CD4-positive, CD25-positive, alpha-beta regulatory T cell (primary cell): ENCODE measurements at regions not wholly inside any gene's neighbourhood (a gene's known extent, or its start where the extent isn't known, plus 50 kb on each side); places are given as distances from the start of the nearest gene placed in this dataset.

Source experiments
- ATAC-seq, 2 donors: fragments of 150-1000 bp; cut with Tn5 transposase; one replicate each; pipeline ENCODE4 v1.10.0; 2021; ENCODE audit warnings: low read depth in 2 of 2, moderate number of reproducible peaks in 2 of 2, moderate library complexity in 1 of 2
- DNase-seq, 3 donors: peaks; one replicate each; pipeline versions ENCODE4 v3.0.0 to v3.0.0-alpha.2; 2012 to 2022; ENCODE audit warnings: mixed read lengths in 1 of 3
- H3K27ac ChIP-seq: one replicate; pipeline ENCODE4 v1.7.0; 2013; ENCODE audit warnings: mild to moderate bottlenecking, low read length; ENCODE audit not compliant: insufficient read depth, poor library complexity, severe bottlenecking
- H3K27me3 ChIP-seq: one replicate; pipeline ENCODE4 v1.7.0; 2013; ENCODE audit warnings: low read length; ENCODE audit not compliant: control insufficient read depth, insufficient read depth
- H3K36me3 ChIP-seq: one replicate; pipeline ENCODE4 v1.7.0; 2013; ENCODE audit warnings: mild to moderate bottlenecking, low read length, moderate library complexity; ENCODE audit not compliant: control insufficient read depth, insufficient read depth
- H3K4me1 ChIP-seq: 2 replicates; pipeline ENCODE4 v1.7.0; 2013; ENCODE audit warnings: mild to moderate bottlenecking, low read length; ENCODE audit not compliant: insufficient read depth, control insufficient read depth, poor library complexity, severe bottlenecking
- H3K4me3 ChIP-seq: one replicate; pipeline ENCODE4 v1.7.0; 2013; ENCODE audit warnings: low read depth, mild to moderate bottlenecking, low read length, moderate library complexity
- H3K9me3 ChIP-seq, 2 experiments: 1 replicate in 1 of 2; 2 replicates in 1 of 2; pipeline ENCODE4 v1.7.0; 2013; ENCODE audit warnings: low read length in 2 of 2, mild to moderate bottlenecking in 1 of 2, moderate library complexity in 1 of 2; ENCODE audit not compliant: control insufficient read depth in 2 of 2
- H3K27ac Mint-ChIP-seq, 3 donors: one replicate each; pipeline ENCODE4 v1.8.0; 2020 to 2022; ENCODE audit warnings: mild to moderate bottlenecking in 3 of 3, mixed read lengths in 3 of 3, moderate library complexity in 2 of 3
- H3K27me3 Mint-ChIP-seq: one replicate; pipeline ENCODE4 v1.8.0; 2022; ENCODE audit warnings: mild to moderate bottlenecking, mixed read lengths
- H3K36me3 Mint-ChIP-seq: one replicate; pipeline ENCODE4 v1.8.0; 2020; ENCODE audit warnings: mixed read lengths
- H3K4me1 Mint-ChIP-seq, 4 donors: one replicate each; pipeline ENCODE4 v1.8.0; 2020 to 2022; ENCODE audit warnings: mixed read lengths in 4 of 4, mild to moderate bottlenecking in 1 of 4
- H3K4me3 Mint-ChIP-seq, 4 donors: one replicate each; pipeline ENCODE4 v1.8.0; 2020 to 2022; ENCODE audit warnings: mild to moderate bottlenecking in 4 of 4, mixed read lengths in 4 of 4, moderate library complexity in 3 of 4
- H3K9me3 Mint-ChIP-seq, 7 donors: one replicate each; pipeline ENCODE4 v1.8.0; 2020 to 2022; ENCODE audit warnings: mixed read lengths in 7 of 7, mild to moderate bottlenecking in 3 of 7, moderate library complexity in 2 of 7

DNA sequence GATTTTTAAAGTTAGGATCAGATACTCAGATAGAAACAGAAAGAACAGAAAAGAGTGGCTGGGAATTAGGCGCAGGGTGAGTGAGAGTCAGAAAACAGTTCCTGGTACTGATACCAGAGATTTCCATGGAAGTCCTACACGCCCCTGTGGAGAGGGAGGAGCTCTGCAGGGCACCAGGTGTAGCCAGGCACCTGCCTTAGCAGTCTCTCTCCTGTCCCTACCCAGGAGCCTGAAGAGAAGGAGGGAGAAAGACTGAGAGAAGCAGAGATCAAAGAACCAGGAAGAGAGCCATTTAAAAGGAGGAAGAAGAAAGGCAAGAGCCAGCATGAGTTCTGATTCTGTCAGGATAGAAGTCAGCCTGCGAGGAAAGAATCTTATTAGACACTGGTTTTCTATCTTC lies 65.0 kb downstream of the CBLN1 start:
- H3K36me3 Mint-ChIP-seq = no peaks in the 10 kb centered on the region
- no peaks in the 10 kb centered on the region for H3K27me3 Mint-ChIP-seq
- Histone ChIP-seq H3K4me3 (no peak overlapping the region), H3K27ac (no peak overlapping the region), H3K36me3 (no peaks in the 10 kb centered on the region), H3K9me3 (no peaks in the 10 kb centered on the region), H3K4me1 (no peaks in the 10 kb centered on the region), H3K27me3 (no peaks in the 10 kb centered on the region)
- H3K27ac Mint-ChIP-seq = no peak overlapping the region
- ATAC-seq (no peak), DNase-seq (no peak)
- no peaks in the 10 kb centered on the region for H3K4me1 Mint-ChIP-seq
- H3K9me3 Mint-ChIP-seq = peaks cover 0 to 7% (median 0%) of the 10 kb centered on the region in 7 donors
- H3K4me3 Mint-ChIP-seq = no peak overlapping the region

DNA sequence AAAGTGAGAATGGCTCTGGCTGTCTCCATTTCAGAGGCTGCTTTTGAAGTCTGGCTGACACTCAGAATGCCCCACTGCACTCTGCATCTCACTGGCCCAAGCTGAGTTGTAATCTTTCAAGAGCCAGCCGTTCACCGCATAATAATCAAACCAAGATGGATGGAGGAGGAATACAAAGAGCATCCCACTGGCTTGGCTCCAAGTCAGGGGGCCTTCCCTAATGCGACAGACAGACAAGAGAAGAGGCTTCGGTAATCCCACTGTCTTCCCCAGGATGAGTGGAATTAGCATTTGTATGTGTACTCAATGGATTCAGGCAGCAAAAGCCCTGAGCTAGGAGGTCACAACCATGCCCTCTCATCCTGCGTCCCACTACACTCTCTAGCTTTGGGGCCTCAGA lies 68.0 kb downstream of the CBLN1 start:
- Histone ChIP-seq H3K4me3 (no peak overlapping the region), H3K27me3 (no peaks in the 10 kb centered on the region), H3K4me1 (no peaks in the 10 kb centered on the region), H3K27ac (no peak overlapping the region), H3K36me3 (no peaks in the 10 kb centered on the region), H3K9me3 (no peaks in the 10 kb centered on the region)
- H3K27ac Mint-ChIP-seq = no peak overlapping the region
- H3K4me3 Mint-ChIP-seq = no peak overlapping the region
- DNase-seq = no peak
- no peak for ATAC-seq
- peaks cover 0 to 7% (median 1%) of the 10 kb centered on the region in 7 donors for H3K9me3 Mint-ChIP-seq
- no peaks in the 10 kb centered on the region for H3K27me3 Mint-ChIP-seq
- no peaks in the 10 kb centered on the region for H3K4me1 Mint-ChIP-seq
- H3K36me3 Mint-ChIP-seq = no peaks in the 10 kb centered on the region

DNA sequence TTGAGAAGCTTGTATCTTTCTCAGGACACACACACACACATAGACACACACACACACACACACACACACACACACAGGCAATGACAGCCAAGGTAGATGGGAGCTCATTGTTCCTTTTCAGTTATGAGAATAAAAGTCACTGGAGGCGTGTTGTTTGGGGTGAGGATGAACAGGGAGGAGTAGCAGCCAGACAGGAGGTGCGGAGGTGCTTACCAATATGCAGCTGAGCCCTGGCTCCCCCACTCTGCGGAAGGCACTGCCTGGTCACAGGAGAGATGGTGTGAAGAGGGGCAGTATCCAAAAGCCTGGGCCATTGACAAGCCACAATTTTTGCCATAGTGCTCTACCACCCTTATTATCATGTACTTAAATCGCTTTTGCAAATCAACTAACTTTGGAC lies 77.4 kb downstream of the CBLN1 start:
- no peak for ATAC-seq
- Mint-ChIP-seq H3K4me1 (no peaks in the 10 kb centered on the region), H3K27me3 (no peaks in the 10 kb centered on the region), H3K36me3 (no peaks in the 10 kb centered on the region), H3K27ac (no peak overlapping the region), H3K9me3 (peaks cover 0 to 4% (median 0%) of the 10 kb centered on the region in 7 donors), H3K4me3 (no peak overlapping the region)
- Histone ChIP-seq H3K36me3 (no peaks in the 10 kb centered on the region), H3K4me1 (no peaks in the 10 kb centered on the region), H3K27ac (no peak overlapping the region), H3K27me3 (no peaks in the 10 kb centered on the region), H3K9me3 (no peaks in the 10 kb centered on the region), H3K4me3 (no peak overlapping the region)
- no peak for DNase-seq

DNA sequence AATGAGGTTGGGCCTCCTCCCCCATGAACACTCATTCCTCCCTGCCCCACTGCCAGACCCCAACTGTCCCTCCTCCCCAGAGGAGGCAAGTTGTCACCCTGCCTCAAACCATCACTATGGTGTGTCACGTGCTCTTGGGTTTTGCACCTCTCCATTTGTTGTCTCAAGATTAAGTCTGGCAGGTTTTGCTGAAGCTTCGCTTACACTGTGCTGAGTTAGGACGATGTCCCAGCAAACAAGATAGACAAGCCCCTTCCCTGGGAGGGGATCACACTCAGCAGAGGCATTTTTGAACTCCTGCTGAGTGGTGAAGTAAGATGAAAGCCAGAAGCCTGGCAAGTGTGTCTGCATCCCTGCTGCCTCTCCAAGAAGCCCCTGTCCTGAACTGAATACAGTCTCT lies 78.3 kb downstream of the CBLN1 start:
- Mint-ChIP-seq H3K4me3 (no peak overlapping the region), H3K27me3 (no peaks in the 10 kb centered on the region), H3K27ac (no peak overlapping the region), H3K36me3 (no peaks in the 10 kb centered on the region), H3K9me3 (peaks cover 0 to 4% (median 0%) of the 10 kb centered on the region in 7 donors), H3K4me1 (no peaks in the 10 kb centered on the region)
- no peaks in the 10 kb centered on the region for H3K36me3 ChIP-seq
- no peaks in the 10 kb centered on the region for H3K4me1 ChIP-seq
- no peak overlapping the region for H3K27ac ChIP-seq
- DNase-seq = no peak
- no peaks in the 10 kb centered on the region for H3K9me3 ChIP-seq
- ATAC-seq = no peak
- no peaks in the 10 kb centered on the region for H3K27me3 ChIP-seq
- no peak overlapping the region for H3K4me3 ChIP-seq

DNA sequence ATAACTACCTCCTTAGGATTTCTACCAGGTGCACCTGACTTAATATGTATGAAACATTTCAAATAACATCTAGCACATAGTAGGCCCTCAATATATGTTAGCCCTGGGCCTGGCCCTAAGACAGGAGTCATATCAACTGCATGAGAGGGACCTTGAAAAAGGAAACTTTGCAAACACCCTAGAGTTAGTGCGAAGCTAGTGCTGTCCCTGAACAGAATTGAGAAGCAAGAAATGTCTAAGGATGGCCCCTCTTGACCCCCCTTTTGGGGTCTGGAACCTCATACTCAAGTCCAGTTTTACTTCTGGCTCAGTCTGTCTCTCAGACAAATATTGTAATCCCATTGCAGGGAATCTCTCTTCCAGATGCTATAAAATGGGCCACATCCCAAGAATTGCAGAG lies 80.5 kb downstream of the CBLN1 start:
- no peaks in the 10 kb centered on the region for H3K36me3 ChIP-seq
- no peak for ATAC-seq
- no peaks in the 10 kb centered on the region for H3K27me3 ChIP-seq
- Mint-ChIP-seq H3K4me1 (no peaks in the 10 kb centered on the region), H3K27me3 (no peaks in the 10 kb centered on the region), H3K27ac (no peak overlapping the region), H3K36me3 (no peaks in the 10 kb centered on the region), H3K9me3 (peaks cover 0 to 6% (median 0%) of the 10 kb centered on the region in 7 donors), H3K4me3 (no peak overlapping the region)
- H3K27ac ChIP-seq = no peak overlapping the region
- H3K9me3 ChIP-seq = no peaks in the 10 kb centered on the region
- DNase-seq = no peak
- no peak overlapping the region for H3K4me3 ChIP-seq
- no peaks in the 10 kb centered on the region for H3K4me1 ChIP-seq

DNA sequence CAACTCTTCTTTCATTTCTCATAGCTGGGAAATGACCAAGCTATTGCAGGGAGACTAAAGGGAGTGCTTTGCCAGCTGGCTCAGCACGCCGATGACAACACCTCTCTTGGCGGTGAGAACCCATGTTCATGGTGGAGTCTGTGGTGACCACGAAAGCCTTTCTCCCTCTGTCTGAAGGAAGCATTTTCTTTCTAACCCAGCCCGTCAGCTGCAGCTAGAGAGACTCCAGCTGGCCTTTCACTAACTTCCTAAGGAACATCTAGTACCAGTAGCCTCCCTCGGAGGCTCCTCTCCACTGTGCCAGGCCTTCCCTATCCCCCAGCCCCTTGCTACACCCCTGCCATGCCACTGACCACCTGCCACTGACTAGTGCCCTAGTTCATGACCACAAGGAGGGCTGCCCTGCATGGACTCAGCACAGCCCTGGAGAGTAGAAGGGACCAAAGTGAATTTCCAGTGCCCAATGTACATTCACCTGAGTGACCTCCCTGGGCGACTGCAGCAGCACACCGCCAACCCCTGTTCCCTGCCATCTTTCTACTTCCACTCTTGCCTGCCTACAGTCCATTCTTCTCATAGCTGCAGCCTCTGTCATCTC lies 81.3 kb downstream of the CBLN1 start:
- Histone ChIP-seq H3K9me3 (no peaks in the 10 kb centered on the region), H3K4me3 (no peak overlapping the region), H3K4me1 (no peaks in the 10 kb centered on the region), H3K36me3 (no peaks in the 10 kb centered on the region), H3K27ac (no peak overlapping the region), H3K27me3 (no peaks in the 10 kb centered on the region)
- ATAC-seq = no peak
- no peak for DNase-seq
- H3K4me1 Mint-ChIP-seq = no peaks in the 10 kb centered on the region
- H3K27ac Mint-ChIP-seq = peak overlapping the region in 1 of 3 donors; percentile 79
- H3K27me3 Mint-ChIP-seq = no peaks in the 10 kb centered on the region
- no peaks in the 10 kb centered on the region for H3K36me3 Mint-ChIP-seq
- peaks cover 0 to 6% (median 0%) of the 10 kb centered on the region in 7 donors for H3K9me3 Mint-ChIP-seq
- H3K4me3 Mint-ChIP-seq = no peak overlapping the region

DNA sequence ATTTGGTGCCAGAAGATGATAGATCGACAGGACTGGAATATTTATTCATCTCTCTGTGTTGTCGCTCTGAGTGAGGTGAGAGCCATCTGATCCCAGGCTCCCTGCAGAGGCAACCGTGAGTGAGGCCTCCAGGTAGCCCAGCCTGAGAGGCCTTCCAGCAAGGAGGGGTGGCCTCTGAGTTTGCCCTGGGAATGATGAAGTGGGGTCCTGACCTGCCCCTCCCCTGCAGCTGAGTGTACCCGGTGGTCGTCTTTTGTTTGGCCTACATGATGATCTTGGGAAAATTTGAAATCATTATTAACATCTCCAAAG lies 86.4 kb downstream of the CBLN1 start:
- no peaks in the 10 kb centered on the region for H3K4me1 Mint-ChIP-seq
- H3K4me3 Mint-ChIP-seq = no peak overlapping the region
- no peaks in the 10 kb centered on the region for H3K4me1 ChIP-seq
- no peaks in the 10 kb centered on the region for H3K36me3 ChIP-seq
- H3K27me3 Mint-ChIP-seq = no peaks in the 10 kb centered on the region
- no peak for ATAC-seq
- H3K36me3 Mint-ChIP-seq = no peaks in the 10 kb centered on the region
- DNase-seq = no peak
- no peak overlapping the region for H3K27ac Mint-ChIP-seq
- no peaks in the 10 kb centered on the region for H3K27me3 ChIP-seq
- no peaks in the 10 kb centered on the region for H3K9me3 ChIP-seq
- no peak overlapping the region for H3K4me3 ChIP-seq
- no peak overlapping the region for H3K27ac ChIP-seq
- H3K9me3 Mint-ChIP-seq = peaks cover 0 to 6% (median 0%) of the 10 kb centered on the region in 7 donors

DNA sequence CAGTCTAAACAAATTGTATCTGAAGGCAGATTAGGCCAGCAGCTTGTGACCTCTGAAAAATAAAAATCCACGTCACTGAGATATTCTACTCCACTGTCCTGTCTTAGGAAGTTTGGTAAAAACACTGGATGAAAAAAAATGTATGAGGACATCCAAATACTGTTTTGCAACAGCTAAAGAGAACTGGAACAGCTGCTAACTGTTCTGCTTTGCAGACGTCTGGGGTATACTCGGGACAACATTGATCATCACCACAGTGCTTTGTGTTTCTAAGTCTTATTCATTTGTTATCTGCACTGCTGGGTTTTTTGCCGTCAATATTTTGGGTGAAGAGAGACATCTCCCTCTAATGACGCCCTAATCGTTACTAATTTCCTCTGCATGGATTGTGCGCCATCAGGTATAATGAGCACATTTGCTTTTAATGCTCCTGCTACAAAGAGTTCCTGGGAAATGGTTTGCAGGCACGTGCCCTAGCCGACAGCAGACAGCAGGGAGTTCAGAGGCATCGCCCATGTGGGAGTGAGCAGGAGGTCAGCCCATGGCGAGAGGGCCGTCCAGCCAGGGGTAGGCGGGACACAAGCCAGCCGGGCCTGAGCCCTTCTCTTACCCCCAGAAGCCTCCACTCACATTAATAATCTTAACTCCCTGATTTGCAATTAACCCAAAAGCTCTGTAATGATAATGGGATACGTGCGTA lies 87.0 kb downstream of the CBLN1 start:
- H3K4me1 ChIP-seq = no peaks in the 10 kb centered on the region
- peaks cover 0 to 6% (median 0%) of the 10 kb centered on the region in 7 donors for H3K9me3 Mint-ChIP-seq
- H3K4me1 Mint-ChIP-seq = no peaks in the 10 kb centered on the region
- no peaks in the 10 kb centered on the region for H3K27me3 Mint-ChIP-seq
- H3K4me3 Mint-ChIP-seq = no peak overlapping the region
- H3K27ac Mint-ChIP-seq = no peak overlapping the region
- H3K27me3 ChIP-seq = no peaks in the 10 kb centered on the region
- H3K27ac ChIP-seq = no peak overlapping the region
- DNase-seq = no peak
- no peaks in the 10 kb centered on the region for H3K9me3 ChIP-seq
- H3K36me3 ChIP-seq = no peaks in the 10 kb centered on the region
- ATAC-seq = no peak
- H3K4me3 ChIP-seq = no peak overlapping the region
- H3K36me3 Mint-ChIP-seq = no peaks in the 10 kb centered on the region
